GM12865 (cell line): ENCODE measurements at regions not wholly inside any gene's neighbourhood (a gene's known extent, or its start where the extent isn't known, plus 50 kb on each side); places are given as distances from the start of the nearest gene placed in this dataset.

Experiments
- DNase-seq: peaks from one replicate; pipeline ENCODE4 v3.0.0; 2010; ENCODE audit warnings: low read depth
- H3K4me3 ChIP-seq: 2 replicates; pipeline ENCODE4 v1.5.1; 2011; ENCODE audit warnings: mild to moderate bottlenecking, low read depth, low read length, control low read depth
- CTCF ChIP-seq: IDR thresholded peaks from 2 replicates; pipeline ENCODE4 v1.5.1; 2011; ENCODE audit warnings: low read length, control low read depth, low read depth, inconsistent platforms; ENCODE audit not compliant: insufficient read depth; ENCODE audit errors: missing control alignments

DNA sequence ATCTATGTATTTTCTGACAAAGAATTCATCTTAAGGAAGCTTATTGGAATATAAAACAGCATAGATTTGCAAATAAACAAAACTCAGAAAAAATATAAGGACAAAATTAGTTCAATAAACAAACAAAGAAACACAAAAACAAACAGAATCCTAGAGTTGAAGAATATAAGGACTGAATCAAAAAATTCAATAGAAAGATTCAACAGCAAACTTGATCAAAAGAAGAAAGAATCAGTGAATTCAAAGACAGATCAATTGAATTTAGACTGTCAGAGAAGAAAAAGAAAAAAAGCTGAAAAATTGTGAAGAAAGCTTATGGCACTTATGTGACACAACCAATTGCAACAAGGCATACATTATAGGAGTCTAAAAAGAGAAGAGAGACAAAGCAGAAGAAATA is 770.0 kb upstream of the RGS18 start:
- no peak for TF ChIP-seq CTCF
- no peak for DNase-seq

GRCh38 chr1:191396622-191397021 is 761.6 kb upstream of the RGS18 start:
- TF ChIP-seq CTCF: no peak
- DNase-seq: no peak
- H3K4me3 ChIP-seq: no peak overlapping the region

More for the DNA sequence above, 770.0 kb upstream of the RGS18 start:
- no peak overlapping the region for H3K4me3 ChIP-seq

DNA sequence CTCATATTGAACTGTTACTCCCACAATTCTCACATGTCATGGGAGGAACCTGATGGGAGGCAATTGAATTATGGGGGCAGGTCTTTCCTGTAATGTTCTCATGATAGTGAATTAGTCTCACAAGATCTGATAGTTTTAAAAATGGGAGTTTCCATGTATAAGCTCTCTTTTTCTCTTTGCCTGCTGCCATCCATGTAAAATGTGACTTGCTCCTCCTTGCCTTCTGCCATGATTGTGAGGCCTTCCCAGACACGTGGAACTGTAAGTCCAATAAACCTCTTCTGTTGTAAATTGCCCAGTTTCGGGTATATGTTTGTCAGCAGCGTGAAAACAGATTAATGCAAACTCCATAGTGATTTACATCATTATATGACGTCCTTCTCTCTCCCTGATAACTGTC is 759.7 kb upstream of the RGS18 start:
- DNase-seq: no peak
- H3K4me3 ChIP-seq: no peak overlapping the region
- no peak for TF ChIP-seq CTCF

DNA sequence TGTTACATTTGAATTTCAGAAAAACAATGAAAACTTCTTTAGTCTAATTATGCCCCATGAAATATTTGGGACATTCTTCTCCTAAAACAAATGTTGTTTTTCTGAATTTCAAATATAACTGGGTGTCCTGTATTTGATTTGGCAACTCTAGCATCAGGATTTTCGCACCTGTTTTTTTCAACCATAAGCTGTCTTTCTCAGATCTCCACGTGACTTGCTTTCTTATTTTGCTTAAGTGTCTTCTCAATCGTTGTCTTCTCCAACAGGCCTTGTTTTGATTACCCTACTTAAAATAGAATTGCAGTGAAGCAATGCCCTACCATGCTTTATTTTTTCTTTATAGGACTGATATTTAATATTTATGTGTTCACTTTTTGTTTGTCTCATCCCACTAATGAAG is 752.8 kb upstream of the RGS18 start:
- DNase-seq: no peak
- TF ChIP-seq CTCF: no peak

GRCh38 chr1:191414981-191415640 is 743.2 kb upstream of the RGS18 start:
- TF ChIP-seq CTCF: no peak
- DNase-seq: no peak
- no peak overlapping the region for H3K4me3 ChIP-seq

More for the DNA sequence above, 752.8 kb upstream of the RGS18 start:
- no peak overlapping the region for H3K4me3 ChIP-seq

DNA sequence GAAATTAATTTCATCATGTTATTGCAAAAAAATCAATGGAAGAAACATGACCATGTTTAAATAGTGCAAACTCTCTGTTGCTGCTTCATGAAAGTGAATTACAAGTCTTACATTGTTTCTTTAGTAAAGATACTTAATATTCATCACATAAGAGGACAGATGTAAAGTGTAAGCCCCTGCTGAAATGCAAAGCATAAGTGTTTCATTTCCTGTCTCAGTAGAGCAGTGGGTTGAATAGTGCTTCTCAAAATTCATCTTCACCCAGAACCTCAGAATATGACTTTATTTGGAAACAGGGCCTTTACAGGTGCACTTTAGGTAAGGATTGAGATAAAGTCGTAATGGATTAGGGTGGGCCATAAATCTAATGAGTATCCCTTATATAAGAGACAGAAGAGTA is 738.4 kb upstream of the RGS18 start:
- no peak for DNase-seq
- H3K4me3 ChIP-seq: no peak overlapping the region
- no peak for TF ChIP-seq CTCF

- H3K4me3 ChIP-seq: no peak overlapping the region
- DNase-seq: no peak
- TF ChIP-seq CTCF: no peak
Observed at GRCh38 chr1:191427593-191427992, 730.7 kb upstream of the RGS18 start.
